Mucosa of stomach (tissue), 1 donor: ENCODE measurements at regions not wholly inside any gene's neighbourhood (a gene's known extent, or its start where the extent isn't known, plus 50 kb on each side); places are given as distances from the start of the nearest gene placed in this dataset.

Experiments used
- H3K27me3 ChIP-seq: one replicate; pipeline ENCODE4 v1.7.0; 2013; ENCODE audit warnings: mild to moderate bottlenecking, low read length; ENCODE audit not compliant: control insufficient read depth, insufficient read depth
- H3K36me3 ChIP-seq: one replicate; pipeline ENCODE4 v1.7.0; 2013; ENCODE audit warnings: low read length; ENCODE audit not compliant: control insufficient read depth, insufficient read depth
- H3K4me1 ChIP-seq: one replicate; pipeline ENCODE4 v1.7.0; 2013; ENCODE audit warnings: mild to moderate bottlenecking, low read length; ENCODE audit not compliant: control insufficient read depth, insufficient read depth
- H3K4me3 ChIP-seq: one replicate; pipeline ENCODE4 v1.7.0; 2013; ENCODE audit warnings: low read length
- H3K9ac ChIP-seq: one replicate; pipeline ENCODE4 v1.7.0; 2013; ENCODE audit warnings: mild to moderate bottlenecking, low read length, moderate library complexity
- H3K9me3 ChIP-seq: one replicate; pipeline ENCODE4 v1.7.0; 2013; ENCODE audit warnings: mild to moderate bottlenecking, low read length, moderate library complexity; ENCODE audit not compliant: control insufficient read depth
- donor health status: Pancreatic carcinoma.

GRCh38 chr5:68555907-68556681 lies 340.5 kb downstream of the PIK3R1 start:
- Histone ChIP-seq H3K9ac (no peak overlapping the region), H3K36me3 (no peaks in the 10 kb centered on the region), H3K4me3 (no peak overlapping the region), H3K27me3 (no peaks in the 10 kb centered on the region), H3K4me1 (no peaks in the 10 kb centered on the region), H3K9me3 (no peaks in the 10 kb centered on the region)

GRCh38 chr5:68557162-68557936 lies 341.8 kb downstream of the PIK3R1 start:
- H3K9ac ChIP-seq, result no peak overlapping the region
- no peaks in the 10 kb centered on the region for H3K4me1 ChIP-seq
- no peak overlapping the region for H3K4me3 ChIP-seq
- no peaks in the 10 kb centered on the region for H3K36me3 ChIP-seq
- no peaks in the 10 kb centered on the region for H3K27me3 ChIP-seq
- H3K9me3 ChIP-seq, result no peaks in the 10 kb centered on the region

- Histone ChIP-seq H3K9me3 (no peaks in the 10 kb centered on the region), H3K9ac (no peak overlapping the region), H3K4me1 (no peaks in the 10 kb centered on the region), H3K4me3 (no peak overlapping the region), H3K27me3 (no peaks in the 10 kb centered on the region), H3K36me3 (no peaks in the 10 kb centered on the region)
Observed at GRCh38 chr5:68562308-68562707, 346.8 kb downstream of the PIK3R1 start.

GRCh38 chr5:68565427-68565826 lies 349.9 kb downstream of the PIK3R1 start:
- Histone ChIP-seq H3K9ac (no peak overlapping the region), H3K36me3 (no peaks in the 10 kb centered on the region), H3K4me3 (no peak overlapping the region), H3K27me3 (no peaks in the 10 kb centered on the region), H3K9me3 (no peaks in the 10 kb centered on the region), H3K4me1 (no peaks in the 10 kb centered on the region)

GRCh38 chr5:68576805-68577204 lies 361.2 kb downstream of the PIK3R1 start:
- no peaks in the 10 kb centered on the region for H3K36me3 ChIP-seq
- H3K27me3 ChIP-seq, result no peaks in the 10 kb centered on the region
- H3K9ac ChIP-seq, result no peak overlapping the region
- H3K9me3 ChIP-seq, result no peaks in the 10 kb centered on the region
- H3K4me1 ChIP-seq, result no peaks in the 10 kb centered on the region
- no peak overlapping the region for H3K4me3 ChIP-seq

GRCh38 chr5:68582284-68582683 lies 366.7 kb downstream of the PIK3R1 start:
- Histone ChIP-seq H3K27me3 (no peaks in the 10 kb centered on the region), H3K4me1 (no peaks in the 10 kb centered on the region), H3K9me3 (no peaks in the 10 kb centered on the region), H3K36me3 (no peaks in the 10 kb centered on the region), H3K4me3 (no peak overlapping the region), H3K9ac (no peak overlapping the region)

- H3K4me3 ChIP-seq, result no peak overlapping the region
- H3K27me3 ChIP-seq, result no peaks in the 10 kb centered on the region
- no peaks in the 10 kb centered on the region for H3K9me3 ChIP-seq
- H3K36me3 ChIP-seq, result no peaks in the 10 kb centered on the region
- no peak overlapping the region for H3K9ac ChIP-seq
- H3K4me1 ChIP-seq, result no peaks in the 10 kb centered on the region
Observed at GRCh38 chr5:68587171-68587570, 371.6 kb downstream of the PIK3R1 start.

- Histone ChIP-seq H3K9me3 (no peaks in the 10 kb centered on the region), H3K4me3 (no peak overlapping the region), H3K36me3 (no peaks in the 10 kb centered on the region), H3K9ac (no peak overlapping the region), H3K27me3 (no peaks in the 10 kb centered on the region), H3K4me1 (no peaks in the 10 kb centered on the region)
Observed at GRCh38 chr5:68591850-68592249, 376.3 kb downstream of the PIK3R1 start.

- Histone ChIP-seq H3K9me3 (no peaks in the 10 kb centered on the region), H3K9ac (no peak overlapping the region), H3K27me3 (no peaks in the 10 kb centered on the region), H3K4me1 (no peaks in the 10 kb centered on the region), H3K4me3 (no peak overlapping the region), H3K36me3 (no peaks in the 10 kb centered on the region)
Observed at GRCh38 chr5:68592351-68592750, 376.8 kb downstream of the PIK3R1 start.

GRCh38 chr5:68593211-68593671 lies 377.7 kb downstream of the PIK3R1 start:
- no peaks in the 10 kb centered on the region for H3K27me3 ChIP-seq
- no peaks in the 10 kb centered on the region for H3K4me1 ChIP-seq
- H3K36me3 ChIP-seq, result no peaks in the 10 kb centered on the region
- no peak overlapping the region for H3K9ac ChIP-seq
- no peaks in the 10 kb centered on the region for H3K9me3 ChIP-seq
- H3K4me3 ChIP-seq, result no peak overlapping the region

- no peaks in the 10 kb centered on the region for H3K27me3 ChIP-seq
- H3K4me1 ChIP-seq, result no peaks in the 10 kb centered on the region
- no peak overlapping the region for H3K9ac ChIP-seq
- no peak overlapping the region for H3K4me3 ChIP-seq
- H3K36me3 ChIP-seq, result no peaks in the 10 kb centered on the region
- no peaks in the 10 kb centered on the region for H3K9me3 ChIP-seq
Observed at GRCh38 chr5:68612972-68613371, 397.4 kb downstream of the PIK3R1 start.

GRCh38 chr5:68618501-68618900 lies 402.9 kb downstream of the PIK3R1 start:
- no peaks in the 10 kb centered on the region for H3K9me3 ChIP-seq
- no peaks in the 10 kb centered on the region for H3K4me1 ChIP-seq
- no peak overlapping the region for H3K4me3 ChIP-seq
- no peaks in the 10 kb centered on the region for H3K36me3 ChIP-seq
- H3K9ac ChIP-seq, result no peak overlapping the region
- H3K27me3 ChIP-seq, result no peaks in the 10 kb centered on the region
